GM18499 (cell line): ENCODE measurements at regions not wholly inside any gene's neighbourhood (a gene's known extent, or its start where the extent isn't known, plus 50 kb on each side); places are given as distances from the start of the nearest gene placed in this dataset.

ENCODE experiments used
- ATAC-seq: cut with Tn5 transposase; IDR thresholded peaks from one replicate; pipeline ENCODE4 v1.9.1; 2021; ENCODE audit warnings: moderate number of reproducible peaks; ENCODE audit not compliant: insufficient read depth, unreplicated experiment

DNA sequence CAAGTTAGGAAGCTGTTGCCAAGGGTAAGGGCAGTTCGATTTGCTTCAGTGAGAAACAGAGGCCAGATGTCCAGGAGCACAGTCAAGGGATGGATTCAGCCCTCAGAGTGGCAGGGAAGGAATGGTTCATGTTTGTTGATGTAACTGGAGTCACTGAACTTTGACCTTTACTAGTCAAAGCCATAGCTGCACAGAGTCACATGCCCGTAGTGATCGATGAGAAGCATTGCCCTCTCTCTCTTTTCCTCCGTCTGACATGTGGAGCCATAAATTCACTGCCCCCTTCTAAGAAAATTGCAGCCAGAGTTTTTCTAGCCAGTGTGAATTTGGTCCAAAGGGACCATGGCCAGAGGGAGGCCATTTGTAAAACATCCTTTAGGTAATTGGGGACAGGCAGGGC, 124.1 kb upstream of the MTNR1B start:
- no peak for ATAC-seq

DNA sequence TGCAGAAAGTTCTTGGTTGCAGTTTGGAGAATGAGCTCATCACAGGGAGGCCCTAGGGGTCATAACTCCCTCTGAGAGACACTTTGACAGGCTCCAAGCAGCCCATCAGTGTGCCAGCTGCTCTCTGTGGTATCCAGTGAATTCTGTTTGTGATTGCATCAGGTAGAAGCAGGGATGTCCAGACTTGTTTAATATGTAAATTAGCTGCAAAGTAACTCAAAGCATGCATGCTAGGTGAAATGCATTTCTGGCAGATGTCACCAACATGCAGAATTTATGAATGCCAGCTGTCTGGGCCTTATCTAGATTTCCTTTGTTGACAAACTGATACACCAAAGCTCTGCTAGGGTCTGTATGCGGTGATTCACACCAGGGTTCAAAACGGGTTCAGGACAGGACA, 123.6 kb upstream of the MTNR1B start:
- ATAC-seq: no peak

DNA sequence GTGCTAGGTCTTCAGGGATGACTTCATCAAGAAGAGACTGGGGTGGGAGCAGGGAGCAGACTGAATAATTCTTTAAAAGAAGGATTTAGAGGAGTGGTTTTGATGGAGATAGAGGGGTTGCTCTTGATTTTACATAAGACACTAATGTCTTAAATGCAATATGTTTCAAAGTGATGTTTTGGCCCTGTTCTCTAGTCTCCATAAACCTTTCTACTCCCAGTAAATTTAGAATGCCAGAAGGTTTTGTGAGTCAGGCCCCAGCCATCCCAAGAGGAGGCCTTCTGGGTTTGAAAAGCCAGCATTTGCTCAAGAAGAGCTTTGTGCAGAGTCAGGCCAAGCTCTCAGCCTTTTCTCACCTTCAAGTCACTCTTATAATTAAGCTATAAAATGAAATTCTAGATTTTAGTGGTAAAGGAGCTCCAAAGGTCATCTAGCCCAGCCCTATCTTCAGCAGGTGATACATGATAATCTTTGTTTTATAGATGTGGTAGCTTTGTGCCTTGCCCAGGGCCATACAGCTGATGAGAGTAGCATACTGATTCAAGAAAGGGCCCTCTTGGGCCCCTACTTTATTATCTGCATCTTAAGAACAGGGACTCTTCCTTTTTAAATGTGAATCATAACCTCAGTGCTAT, 122.8 kb upstream of the MTNR1B start:
- ATAC-seq: no peak

DNA sequence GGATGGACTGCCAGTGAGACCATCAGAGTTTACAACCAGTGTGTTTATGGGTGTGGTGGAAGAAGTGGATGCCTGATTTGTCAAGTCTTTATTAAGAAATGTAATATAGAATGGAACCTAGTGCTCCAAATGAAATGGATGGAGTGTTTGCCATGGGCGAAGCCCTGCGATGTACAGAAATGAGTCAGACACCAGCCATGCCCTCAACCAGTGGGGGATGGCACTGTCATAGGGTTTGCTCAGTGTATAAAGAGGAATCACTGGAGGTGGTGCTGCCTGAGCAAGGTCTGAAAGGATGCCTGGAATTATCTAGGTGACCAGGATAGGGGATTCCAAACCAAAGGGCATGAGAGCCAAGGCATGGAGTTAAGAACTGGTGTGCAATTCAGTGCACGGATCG, 120.9 kb upstream of the MTNR1B start:
- ATAC-seq: no peak

DNA sequence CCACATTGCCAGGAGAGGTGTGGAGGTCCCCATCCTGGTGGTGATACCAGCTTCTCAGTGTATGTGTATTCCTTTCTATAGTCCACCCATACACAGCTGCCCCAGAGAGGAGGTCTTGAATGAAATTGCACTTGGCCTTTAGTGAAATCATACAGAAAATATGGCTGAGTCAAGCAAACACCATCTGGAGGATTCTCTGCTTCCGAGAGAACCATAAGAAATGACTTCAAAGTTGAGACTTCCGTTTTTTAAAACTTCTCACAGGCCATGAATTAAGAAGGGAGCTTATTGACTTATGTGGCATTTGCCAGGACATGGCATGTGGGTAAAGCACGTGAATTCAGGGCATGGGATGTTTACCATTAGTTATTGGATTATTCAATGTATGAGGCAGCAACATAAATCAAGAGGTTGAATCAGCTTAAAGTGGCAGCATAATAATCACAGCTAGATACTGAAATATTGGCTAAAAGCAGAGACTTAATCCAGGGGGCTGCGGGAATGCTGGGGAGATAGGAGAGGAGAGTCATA, 119.1 kb upstream of the MTNR1B start:
- no peak for ATAC-seq

DNA sequence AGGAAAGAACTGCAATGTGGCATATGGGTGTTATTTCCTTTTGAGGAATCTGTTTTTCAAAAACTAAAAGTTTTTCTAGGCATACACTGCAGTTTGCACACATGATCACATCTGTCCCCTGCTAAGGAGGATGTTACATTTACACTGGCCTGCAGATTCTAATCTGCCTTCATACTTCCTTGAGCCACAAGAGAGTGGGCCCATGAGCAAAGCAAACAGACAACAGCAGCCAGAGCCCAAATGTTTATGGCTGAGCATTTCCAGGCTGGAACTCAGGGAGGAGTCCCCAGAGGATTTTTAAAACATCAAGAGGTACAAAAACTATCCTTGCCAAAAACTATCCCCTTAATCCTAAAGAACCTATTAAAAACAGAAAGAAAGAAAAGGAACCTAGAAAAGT, 117.2 kb upstream of the MTNR1B start:
- no peak for ATAC-seq

DNA sequence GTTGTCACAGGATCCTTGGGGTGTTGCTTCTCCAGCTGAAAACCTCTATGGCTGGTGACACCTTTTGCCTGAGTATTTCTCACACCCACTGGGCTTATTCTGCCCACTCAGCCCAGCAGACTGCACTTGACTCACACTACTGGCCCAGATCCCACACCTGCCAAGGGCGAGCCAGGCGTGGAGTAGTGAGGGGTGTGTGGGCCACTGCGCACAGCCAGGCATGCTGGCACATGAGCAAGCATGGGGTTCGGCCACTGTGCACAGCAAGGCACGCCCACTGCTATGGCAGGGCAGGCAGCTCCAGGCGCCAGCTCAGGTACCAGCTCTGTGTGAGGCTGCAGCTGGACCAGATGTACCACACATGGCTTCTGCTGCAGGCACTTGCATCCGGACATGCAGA, 116.5 kb upstream of the MTNR1B start:
- ATAC-seq: no peak

DNA sequence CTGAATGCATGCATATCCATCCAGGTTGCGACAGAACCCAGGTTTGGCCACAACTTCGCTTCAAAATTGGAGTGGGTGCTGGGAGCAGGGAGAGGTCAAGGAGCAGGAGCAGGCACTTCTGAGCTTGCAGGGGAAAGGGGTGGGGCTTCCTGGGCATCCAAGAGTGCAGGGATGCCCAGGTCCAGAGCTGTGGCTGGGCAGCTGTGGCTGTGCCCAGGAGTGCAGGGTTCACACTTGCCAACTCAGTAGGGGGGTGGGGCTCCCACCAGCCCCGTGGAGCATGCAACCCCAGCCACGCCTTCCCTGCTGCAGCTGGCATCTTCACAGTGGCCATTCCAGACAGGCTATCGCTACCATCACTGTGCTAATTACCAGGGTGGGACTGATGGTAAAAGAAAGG, 115.3 kb upstream of the MTNR1B start:
- no peak for ATAC-seq

DNA sequence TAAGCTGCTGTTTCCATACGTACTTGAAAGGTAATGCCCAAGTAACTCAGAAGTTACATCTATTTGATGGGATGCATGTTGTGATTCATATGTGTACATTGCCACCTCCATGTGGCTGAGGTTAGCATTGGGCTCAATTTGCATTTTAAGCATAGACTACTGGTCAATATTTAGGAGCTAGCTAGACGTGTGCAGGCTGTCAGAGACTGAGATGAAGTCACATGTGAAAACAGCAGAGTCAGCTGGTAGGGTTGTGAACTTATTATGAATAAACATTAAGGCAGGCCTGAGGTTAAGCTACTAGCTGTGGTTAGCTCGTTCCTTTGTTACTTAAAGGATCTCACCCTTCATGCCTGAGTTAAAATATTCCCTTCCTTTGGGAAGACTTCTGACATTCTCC, 114.5 kb upstream of the MTNR1B start:
- no peak for ATAC-seq

DNA sequence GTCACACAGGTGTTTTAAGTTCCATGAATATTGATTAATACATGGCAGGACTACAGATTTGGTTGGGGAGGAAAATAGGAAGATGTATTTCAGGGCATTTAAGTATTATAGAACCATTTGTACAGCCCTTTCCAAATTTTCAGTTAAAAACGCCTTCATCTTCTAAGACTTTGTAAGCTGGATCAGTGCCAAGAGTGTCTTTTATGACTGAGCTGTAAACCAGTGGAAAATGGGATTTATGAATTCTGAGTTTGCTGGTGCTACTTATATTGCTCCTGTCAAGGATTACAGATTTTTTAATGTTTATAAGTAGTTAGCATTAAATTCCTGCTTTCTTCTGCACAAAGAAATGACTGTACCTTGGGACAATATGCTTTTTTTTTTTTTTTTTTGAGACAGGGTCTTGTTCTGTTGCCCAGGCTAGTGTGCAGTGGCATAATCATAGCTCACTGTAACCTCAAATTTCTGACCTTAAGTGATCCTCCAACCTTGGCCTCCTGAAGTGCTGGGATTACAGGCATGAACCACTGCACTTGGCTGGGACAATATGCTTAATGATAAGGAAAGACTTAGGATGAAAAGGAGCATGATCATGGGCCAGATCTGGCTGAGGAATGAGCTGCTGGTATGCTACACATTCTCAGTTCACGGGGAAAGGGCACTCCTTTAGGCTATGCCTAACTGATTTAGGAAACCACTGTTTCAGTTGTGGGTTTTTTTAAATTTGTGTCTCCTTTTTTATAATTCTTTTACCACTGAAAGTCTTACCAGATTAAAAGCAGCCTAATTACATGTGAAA, 113.6 kb upstream of the MTNR1B start:
- no peak for ATAC-seq

DNA sequence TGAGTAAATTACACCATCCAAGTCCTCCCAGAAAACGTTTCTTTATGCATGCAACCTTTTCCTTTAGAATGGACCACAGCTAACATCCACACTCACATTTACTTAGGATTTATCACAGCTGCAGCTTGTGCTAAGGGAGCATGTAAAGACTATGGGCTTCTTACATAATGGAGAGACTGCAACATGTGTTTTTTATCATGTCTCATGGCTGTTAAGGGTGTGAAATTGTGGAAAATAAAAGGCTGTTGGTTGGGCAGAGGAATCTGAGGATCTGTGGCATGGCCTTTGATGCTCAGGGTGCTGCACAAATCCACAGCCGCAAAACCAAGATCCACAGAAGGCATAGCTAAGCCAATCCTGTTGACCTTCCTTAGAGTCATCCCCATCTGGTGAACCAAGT, 112.0 kb upstream of the MTNR1B start:
- ATAC-seq: no peak

DNA sequence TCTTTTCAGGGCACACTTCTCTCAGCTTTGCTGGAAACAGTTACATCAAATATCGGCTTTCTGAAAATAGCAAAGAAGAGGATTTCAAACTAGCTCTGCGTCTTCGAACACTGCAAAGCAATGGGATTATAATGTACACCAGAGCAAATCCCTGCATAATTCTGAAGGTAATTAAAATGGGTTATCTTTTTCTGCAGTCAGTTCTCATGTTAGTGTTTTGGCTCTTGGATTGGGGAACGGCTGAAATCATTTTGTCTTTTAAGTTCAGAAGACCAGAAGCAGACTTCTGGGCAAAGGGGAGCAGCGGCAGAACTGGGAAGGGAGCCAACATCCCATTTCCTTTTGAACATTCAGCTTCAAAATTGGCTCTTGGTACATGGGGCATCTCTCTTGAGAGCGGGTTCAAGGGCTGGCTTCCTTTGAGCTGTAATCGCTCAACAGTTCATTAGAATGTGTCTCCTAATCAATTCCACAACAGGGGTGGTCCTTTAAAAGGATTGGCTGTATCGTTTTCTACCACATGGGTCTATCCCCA, 110.2 kb upstream of the MTNR1B start:
- ATAC-seq: no peak

DNA sequence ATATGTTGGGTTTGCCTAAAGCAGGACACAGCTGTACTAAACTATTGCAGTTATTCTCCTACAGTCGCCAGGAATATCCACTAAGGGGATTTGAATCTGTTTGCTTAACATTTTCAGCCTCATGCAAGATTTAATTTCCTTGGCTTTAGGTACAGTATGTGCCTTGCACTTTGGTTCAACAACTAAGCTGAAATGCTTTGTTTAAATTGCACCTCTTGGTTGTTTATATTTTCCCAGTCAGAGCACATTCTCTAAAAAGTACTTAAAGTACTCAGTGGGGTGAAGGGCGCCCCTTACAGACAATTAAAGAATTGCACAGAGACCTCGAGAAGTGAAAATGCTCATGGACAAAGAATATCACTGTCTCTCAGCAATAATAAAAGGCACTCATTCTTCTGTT, 107.8 kb upstream of the MTNR1B start:
- ATAC-seq: no peak

DNA sequence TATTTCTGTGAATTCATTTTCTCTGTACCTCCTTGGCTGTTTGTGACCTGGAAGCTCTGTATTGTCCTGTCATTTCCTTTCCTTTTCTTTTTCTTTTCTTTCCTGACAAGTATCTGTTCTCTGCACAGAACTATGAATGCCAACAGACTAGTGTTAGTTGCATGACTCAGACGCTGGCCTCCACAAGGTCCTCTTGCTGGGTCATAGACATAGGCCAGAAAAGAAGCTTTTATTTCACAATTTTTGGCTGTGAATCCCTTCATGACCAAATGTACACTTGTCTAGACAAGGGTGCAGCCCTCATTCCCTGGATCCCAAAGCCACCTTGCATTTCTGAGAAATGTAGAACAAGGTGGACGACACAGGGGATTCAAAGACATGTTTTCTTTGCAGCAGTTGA, 104.1 kb upstream of the MTNR1B start:
- no peak for ATAC-seq

DNA sequence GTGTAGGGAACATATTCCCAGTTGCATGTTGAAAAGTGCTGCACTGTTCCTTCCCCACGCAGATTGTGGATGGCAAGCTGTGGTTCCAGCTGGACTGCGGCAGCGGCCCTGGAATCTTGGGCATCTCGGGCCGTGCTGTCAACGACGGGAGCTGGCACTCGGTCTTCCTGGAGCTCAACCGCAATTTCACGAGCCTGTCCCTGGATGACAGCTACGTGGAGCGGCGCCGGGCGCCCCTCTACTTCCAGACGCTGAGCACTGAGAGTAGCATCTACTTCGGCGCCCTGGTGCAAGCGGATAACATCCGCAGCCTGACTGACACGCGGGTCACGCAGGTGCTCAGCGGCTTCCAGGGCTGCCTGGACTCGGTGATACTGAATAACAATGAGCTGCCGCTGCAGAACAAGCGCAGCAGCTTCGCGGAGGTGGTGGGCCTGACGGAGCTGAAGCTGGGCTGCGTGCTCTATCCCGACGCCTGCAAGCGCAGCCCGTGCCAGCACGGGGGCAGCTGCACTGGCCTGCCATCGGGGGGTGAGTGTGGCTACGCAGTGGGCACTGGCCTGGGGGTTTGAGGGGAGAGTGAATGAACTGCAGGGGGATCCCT, 102.7 kb upstream of the MTNR1B start:
- no peak for ATAC-seq

DNA sequence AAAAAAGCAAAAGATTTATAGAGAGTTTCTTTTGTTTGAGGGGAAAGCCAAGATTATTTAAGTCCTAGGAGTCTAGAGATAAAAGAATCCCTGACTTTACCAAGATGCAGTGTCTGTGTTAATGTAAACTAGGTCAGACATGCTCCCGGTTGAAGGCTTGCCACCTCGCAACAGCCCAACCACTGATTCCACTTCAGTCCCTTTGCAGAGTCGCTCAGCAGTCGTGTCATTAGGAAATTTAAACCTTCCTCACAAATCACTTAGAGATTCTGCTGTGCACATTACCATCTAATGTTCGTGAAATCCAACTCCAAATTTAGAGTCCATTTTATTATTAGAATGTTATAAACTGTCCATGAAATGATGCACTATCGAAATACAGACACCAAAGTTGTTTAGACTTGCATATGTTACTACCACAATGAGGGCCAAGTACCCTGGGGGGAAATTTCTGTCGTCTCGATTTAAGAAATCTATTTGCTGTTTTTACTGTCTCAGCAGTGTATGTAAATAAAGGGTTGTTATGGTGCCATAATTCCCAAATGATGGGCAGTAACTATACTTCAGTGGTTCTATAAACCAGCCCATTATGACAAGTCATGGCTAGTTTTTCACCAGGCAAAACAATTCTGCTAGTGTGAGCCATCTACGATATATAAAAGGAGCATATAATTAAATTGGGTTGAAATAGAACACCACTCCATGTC, 101.4 kb upstream of the MTNR1B start:
- no peak for ATAC-seq

DNA sequence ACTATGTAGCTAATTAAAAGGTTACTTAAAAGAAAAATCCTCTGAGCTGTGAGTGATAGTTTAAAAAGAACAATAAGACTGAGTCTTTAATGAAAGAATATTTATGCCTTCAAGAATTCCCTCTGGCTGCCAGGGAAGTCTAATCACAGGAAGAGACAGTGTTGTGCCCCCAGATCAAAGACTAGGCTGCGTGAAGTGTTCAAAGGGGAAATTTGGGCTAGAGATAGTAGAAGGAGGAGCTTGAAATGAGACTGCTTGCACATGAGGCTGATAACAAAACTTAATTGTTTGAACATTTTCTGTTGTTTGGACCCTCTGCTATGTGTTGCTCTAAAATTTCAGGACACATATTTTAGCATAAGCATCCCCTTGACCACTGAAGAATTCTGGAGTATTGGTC, 99.7 kb upstream of the MTNR1B start:
- ATAC-seq: no peak

DNA sequence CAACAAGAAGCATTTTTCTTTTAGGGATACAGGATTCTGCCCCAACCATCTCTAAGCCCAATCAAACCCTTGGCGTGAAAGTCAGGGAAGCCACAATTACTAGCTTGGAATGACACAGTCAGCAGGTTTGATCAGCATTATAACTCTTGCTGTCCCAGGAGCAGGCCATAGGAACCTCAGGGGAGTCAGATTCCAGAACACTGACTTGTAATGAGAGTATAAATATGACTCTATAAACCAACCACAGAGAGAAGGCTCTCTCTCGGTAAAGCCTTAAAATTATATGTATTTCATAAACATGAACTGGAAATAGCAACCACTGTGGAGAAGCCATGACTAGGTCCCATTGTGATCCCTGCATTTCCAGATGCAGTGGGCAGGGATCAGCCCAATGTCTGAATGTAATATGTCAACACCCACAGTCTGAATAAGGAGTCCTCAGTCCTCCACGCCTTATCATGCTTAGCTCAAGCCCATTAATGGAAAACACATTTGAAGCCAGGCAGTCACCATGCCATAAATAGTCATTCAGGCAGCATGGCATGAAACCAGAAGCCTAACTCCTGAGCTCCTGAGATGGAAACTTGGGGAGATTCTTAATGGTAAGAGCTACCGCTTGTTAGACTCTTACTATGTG, 99.1 kb upstream of the MTNR1B start:
- ATAC-seq: no peak

DNA sequence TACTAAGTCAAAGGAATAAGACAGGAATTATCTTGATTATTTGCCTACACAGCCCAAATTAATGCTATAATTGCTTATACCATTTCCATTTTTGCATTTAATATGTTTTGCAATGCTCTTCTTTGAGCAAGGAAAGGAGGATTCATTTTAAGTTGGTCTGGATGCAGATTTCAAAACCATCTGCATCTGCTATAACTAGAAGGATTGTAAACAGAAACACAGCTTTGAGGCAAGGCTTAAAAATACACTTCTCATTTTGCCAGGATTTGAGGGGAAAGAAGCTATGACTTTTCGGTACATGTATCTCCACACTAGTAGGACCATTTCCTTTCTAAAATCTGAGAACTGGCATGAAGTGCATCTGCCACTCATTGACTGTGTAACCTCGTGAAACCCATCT, 95.9 kb upstream of the MTNR1B start:
- no peak for ATAC-seq

DNA sequence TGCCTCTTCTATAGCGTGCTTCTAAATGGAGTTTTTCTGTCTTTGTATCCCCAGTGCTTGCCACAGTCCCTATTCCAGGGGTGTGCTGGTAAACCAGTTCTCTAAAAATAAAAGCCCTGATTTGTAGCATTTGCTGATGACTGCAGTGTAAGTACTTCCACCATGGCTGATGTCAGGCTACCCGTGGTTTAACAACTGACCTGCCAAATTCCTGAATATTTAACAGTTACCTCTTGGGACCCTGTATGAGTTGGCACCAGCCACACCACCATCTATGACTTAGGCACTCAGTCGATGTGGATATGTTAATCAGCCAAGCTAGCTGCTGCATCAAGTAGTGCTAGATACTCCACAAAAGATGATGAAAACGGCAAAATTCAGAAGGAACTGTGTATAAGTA, 94.0 kb upstream of the MTNR1B start:
- no peak for ATAC-seq
